ENCODE measurements at regions not wholly inside any gene's neighbourhood (a gene's known extent, or its start where the extent isn't known, plus 50 kb on each side); places are given as distances from the start of the nearest gene placed in this dataset.

DNA sequence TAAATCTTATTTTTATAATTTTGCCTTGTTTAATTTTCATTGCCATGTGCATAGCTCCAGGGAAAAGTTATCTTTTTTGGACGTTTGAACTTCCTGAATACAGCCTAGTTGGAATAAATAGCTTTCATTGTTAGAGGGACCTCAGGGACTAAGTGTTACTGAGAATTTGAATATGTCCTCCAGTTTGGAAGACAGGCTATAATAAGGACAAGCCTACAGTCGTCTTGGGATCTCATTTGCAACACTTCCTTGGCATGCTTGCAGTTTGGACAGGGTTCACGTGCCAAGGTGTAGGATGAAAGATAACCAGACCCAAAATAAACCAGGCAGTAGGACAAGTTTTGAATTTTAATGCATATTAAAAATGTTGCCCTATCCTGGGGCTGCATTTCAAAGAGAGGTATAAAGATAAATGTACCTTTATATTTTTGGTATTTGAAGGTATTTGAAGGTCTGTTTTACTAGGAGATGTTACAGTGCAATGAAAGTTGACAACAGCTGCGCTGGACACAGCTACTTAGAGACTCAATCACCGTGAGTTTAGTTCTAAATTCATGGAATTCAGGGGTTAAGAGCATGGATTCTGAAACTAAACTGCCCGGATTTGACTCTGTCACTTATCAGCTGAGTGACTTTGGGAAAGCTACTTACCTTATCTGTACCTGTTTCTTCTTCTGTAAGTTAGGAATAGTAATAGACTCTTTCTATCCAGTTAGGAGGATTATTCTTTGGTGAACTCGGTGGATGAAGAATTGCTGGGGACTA lies 134.1 kb downstream of the ACTBL2 start:
- TF ChIP-seq, protein P1, sequence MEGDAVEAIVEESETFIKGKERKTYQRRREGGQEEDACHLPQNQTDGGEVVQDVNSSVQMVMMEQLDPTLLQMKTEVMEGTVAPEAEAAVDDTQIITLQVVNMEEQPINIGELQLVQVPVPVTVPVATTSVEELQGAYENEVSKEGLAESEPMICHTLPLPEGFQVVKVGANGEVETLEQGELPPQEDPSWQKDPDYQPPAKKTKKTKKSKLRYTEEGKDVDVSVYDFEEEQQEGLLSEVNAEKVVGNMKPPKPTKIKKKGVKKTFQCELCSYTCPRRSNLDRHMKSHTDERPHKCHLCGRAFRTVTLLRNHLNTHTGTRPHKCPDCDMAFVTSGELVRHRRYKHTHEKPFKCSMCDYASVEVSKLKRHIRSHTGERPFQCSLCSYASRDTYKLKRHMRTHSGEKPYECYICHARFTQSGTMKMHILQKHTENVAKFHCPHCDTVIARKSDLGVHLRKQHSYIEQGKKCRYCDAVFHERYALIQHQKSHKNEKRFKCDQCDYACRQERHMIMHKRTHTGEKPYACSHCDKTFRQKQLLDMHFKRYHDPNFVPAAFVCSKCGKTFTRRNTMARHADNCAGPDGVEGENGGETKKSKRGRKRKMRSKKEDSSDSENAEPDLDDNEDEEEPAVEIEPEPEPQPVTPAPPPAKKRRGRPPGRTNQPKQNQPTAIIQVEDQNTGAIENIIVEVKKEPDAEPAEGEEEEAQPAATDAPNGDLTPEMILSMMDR (IDR thresholded peaks at IDR 0.05): no peak
- TF ChIP-seq POLR2AphosphoS5 (IDR thresholded peaks at IDR 0.05): no peak
- no peak for DNase-seq (ENCODE audit: low spot score)
- Histone ChIP-seq H3K27me3 (replicated peaks; ENCODE audit: insufficient read depth) (no peaks in the 10 kb centered on the region), H3K27ac (no peak overlapping the region), H3K36me3 (no peaks in the 10 kb centered on the region), H3K4me3 (no peak overlapping the region), H3K9me3 (no peaks in the 10 kb centered on the region), H3K4me1 (replicated peaks) (no peaks in the 10 kb centered on the region)
- WGBS: 33% methylated on average over 7 of the region's 7 CpGs
- intact Hi-C loops (cut with DNase I): no loop called here

DNA sequence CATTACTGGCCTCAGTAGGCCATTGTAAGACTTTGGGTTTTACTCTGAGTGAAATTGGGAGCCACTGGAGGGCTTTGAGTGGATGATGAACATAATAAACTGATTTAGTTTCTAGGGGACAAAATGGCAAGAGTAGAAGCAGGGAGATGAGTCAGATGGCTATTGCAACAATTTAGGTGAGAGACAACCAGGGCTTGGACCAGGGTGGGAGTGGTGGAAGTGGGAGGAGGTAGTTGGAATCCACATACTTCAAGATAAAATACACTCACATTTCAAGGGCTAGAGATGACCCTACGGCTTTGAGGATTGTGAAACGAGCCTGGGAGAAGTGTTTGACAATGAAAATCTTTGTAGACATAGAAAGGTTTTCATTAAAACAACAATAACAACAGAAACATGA lies 136.3 kb downstream of the ACTBL2 start:
- Histone ChIP-seq H3K27me3 (replicated peaks; ENCODE audit: insufficient read depth) (no peaks in the 10 kb centered on the region), H3K36me3 (no peaks in the 10 kb centered on the region), H3K27ac (no peak overlapping the region), H3K9me3 (no peaks in the 10 kb centered on the region), H3K4me3 (no peak overlapping the region), H3K4me1 (replicated peaks) (no peaks in the 10 kb centered on the region)
- intact Hi-C loops (cut with DNase I): no loop called here
- DNase-seq (ENCODE audit: low spot score): no peak
- TF ChIP-seq, protein P1 (IDR thresholded peaks at IDR 0.05): no peak
- TF ChIP-seq POLR2AphosphoS5 (IDR thresholded peaks at IDR 0.05) (no peak), POLR2A (IDR thresholded peaks at IDR 0.05) (no peak)
- 90% methylated on average over 2 of the region's 2 CpGs for WGBS

DNA sequence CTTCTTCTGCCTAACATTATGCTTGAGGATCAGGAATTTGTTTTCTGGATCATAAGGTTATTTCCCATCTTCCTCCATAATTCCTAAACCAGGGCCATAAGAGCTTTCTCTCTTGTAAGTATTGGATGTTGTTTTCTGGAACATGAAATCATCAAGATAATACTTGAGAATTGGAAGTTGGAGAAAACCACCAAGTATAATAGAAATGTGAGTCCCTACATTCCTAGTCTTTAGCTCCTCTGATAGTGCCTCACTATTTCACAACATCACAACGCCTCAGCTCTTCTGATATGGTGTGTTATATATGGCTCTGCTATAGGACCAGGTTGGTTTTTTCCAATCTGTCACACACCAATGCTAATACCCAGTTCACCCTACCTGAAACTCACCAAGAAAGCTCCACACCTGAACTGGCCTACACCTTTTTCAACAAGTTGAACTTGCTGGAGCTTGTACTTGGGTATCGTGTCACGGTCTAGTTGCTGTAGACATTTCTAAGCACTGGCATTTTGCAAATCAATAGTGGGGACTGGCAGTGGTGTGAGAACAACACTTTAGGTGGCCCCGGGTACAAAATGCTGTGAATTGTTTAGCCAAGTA lies 141.1 kb downstream of the ACTBL2 start:
- H3K4me1 ChIP-seq (replicated peaks): no peaks in the 10 kb centered on the region
- peaks cover 2% of the 10 kb centered on the region for H3K27me3 ChIP-seq (replicated peaks; ENCODE audit: insufficient read depth)
- no peaks in the 10 kb centered on the region for H3K36me3 ChIP-seq
- no peak for DNase-seq (ENCODE audit: low spot score)
- H3K4me3 ChIP-seq: no peak overlapping the region
- WGBS: 71% methylated on average over 4 of the region's 4 CpGs
- intact Hi-C loops (cut with DNase I): no loop called here
- no peak for TF ChIP-seq POLR2A (IDR thresholded peaks at IDR 0.05)
- TF ChIP-seq POLR2AphosphoS5 (IDR thresholded peaks at IDR 0.05): no peak
- H3K27ac ChIP-seq: no peak overlapping the region
- H3K9me3 ChIP-seq: no peaks in the 10 kb centered on the region

DNA sequence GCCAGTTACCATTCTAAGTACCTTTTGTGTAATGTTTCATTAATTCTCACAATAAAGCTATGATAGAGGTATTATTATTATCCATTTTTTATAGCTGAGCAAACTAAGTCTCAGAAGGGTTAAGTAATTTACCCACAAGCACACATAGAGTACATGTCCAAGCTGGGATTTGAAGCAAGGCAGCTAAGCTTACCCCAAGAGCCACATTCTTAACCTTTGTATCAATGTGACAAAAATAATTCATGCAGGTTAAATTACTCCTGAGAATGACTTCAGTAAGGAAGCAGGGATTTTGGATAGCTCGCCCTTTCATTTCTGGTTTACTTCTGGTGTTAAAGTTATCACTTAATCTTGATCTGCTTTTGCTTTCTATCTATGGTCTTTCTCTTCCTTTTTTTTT lies 141.9 kb downstream of the ACTBL2 start:
- WGBS: 100% methylated on average over 1 of the region's 1 CpG
- H3K36me3 ChIP-seq: no peaks in the 10 kb centered on the region
- H3K27ac ChIP-seq: no peak overlapping the region
- H3K9me3 ChIP-seq: no peaks in the 10 kb centered on the region
- DNase-seq (ENCODE audit: low spot score): no peak
- peaks cover 2% of the 10 kb centered on the region for H3K27me3 ChIP-seq (replicated peaks; ENCODE audit: insufficient read depth)
- intact Hi-C loops (cut with DNase I): no loop called here
- no peak overlapping the region for H3K4me3 ChIP-seq
- H3K4me1 ChIP-seq (replicated peaks): no peaks in the 10 kb centered on the region
- TF ChIP-seq, protein P1 (IDR thresholded peaks at IDR 0.05): no peak
- TF ChIP-seq POLR2A (IDR thresholded peaks at IDR 0.05) (no peak), POLR2AphosphoS5 (IDR thresholded peaks at IDR 0.05) (no peak)

DNA sequence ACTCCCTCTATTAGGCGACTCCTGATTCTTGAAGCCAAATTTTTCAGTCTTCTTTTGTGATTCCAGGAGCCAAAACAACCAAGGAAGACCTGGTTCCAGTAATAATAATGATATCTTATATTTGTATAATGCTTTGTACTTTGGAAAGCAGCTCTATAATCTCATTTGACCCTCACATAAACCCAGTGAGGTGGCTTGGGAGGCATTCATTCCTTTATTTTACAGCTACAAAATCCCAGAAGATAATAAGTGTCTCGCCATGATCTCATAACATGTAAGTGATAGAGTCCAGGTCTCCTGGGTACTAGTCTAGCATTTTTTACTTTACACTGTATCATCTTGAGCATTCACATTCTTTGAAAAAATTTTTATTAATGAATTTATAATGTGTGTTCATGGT lies 143.1 kb downstream of the ACTBL2 start:
- H3K36me3 ChIP-seq: no peaks in the 10 kb centered on the region
- no peak for TF ChIP-seq POLR2AphosphoS5 (IDR thresholded peaks at IDR 0.05)
- no peak for TF ChIP-seq POLR2A (IDR thresholded peaks at IDR 0.05)
- TF ChIP-seq, protein P1 (IDR thresholded peaks at IDR 0.05): no peak
- no peaks in the 10 kb centered on the region for H3K4me1 ChIP-seq (replicated peaks)

More for the DNA sequence above, 143.1 kb downstream of the ACTBL2 start:
- Histone ChIP-seq H3K9me3 (no peaks in the 10 kb centered on the region), H3K4me3 (no peak overlapping the region), H3K27me3 (replicated peaks; ENCODE audit: insufficient read depth) (peaks cover 2% of the 10 kb centered on the region), H3K27ac (no peak overlapping the region)
- DNase-seq (ENCODE audit: low spot score): no peak
- 92% methylated on average over 2 of the region's 2 CpGs for WGBS
- intact Hi-C loops (cut with DNase I): no loop called here

Measured in prostate gland (tissue), 2 donors.